Keratinocyte (primary cell): ENCODE measurements at regions not wholly inside any gene's neighbourhood (a gene's known extent, or its start where the extent isn't known, plus 50 kb on each side); places are given as distances from the start of the nearest gene placed in this dataset.

Experiments used
- DNase-seq: peaks from one replicate; pipeline ENCODE4 v3.0.0-alpha.2; 2011; ENCODE audit warnings: low read depth, missing footprints, low spot score
- FAIRE-seq: peaks from 2 replicates; lab custom pipeline; 2011; peaks lifted over from hg19 to GRCh38; lab: Jason Lieb, UNC
- H2AFZ ChIP-seq: 2 replicates; pipeline ENCODE4 v1.6.0; 2012; ENCODE audit warnings: low read length, control low read depth, inconsistent platforms; ENCODE audit not compliant: control insufficient read depth
- H3K27ac ChIP-seq: 2 replicates; pipeline ENCODE4 v1.5.1; 2011; ENCODE audit warnings: low read length; ENCODE audit not compliant: control insufficient read depth, insufficient read depth
- H3K27me3 ChIP-seq: 3 replicates; pipeline ENCODE4 v1.6.0; 2011; ENCODE audit warnings: low read length; ENCODE audit not compliant: control insufficient read depth, insufficient read depth; ENCODE audit errors: extremely low read depth
- H3K36me3 ChIP-seq, 2 experiments: 2 replicates in 1 of 2; 3 replicates in 1 of 2; pipeline ENCODE4 v1.5.1; 2011; ENCODE audit warnings: low read length in 2 of 2, mild to moderate bottlenecking in 1 of 2; ENCODE audit not compliant: control insufficient read depth in 2 of 2, insufficient read depth in 2 of 2; ENCODE audit errors: extremely low read depth in 1 of 2
- H3K4me1 ChIP-seq: 3 replicates; pipeline ENCODE4 v1.5.1; 2011; ENCODE audit warnings: low read length; ENCODE audit not compliant: control insufficient read depth, insufficient read depth; ENCODE audit errors: extremely low read depth
- H3K4me2 ChIP-seq: 3 replicates; pipeline ENCODE4 v1.6.0; 2011; ENCODE audit warnings: low read depth, low read length; ENCODE audit not compliant: control insufficient read depth, insufficient read depth; ENCODE audit errors: extremely low read depth
- H3K4me3 ChIP-seq, 3 experiments: fragments of 200-600 bp in 1 of 3; sonication (generic) in 1 of 3; 2 replicates in 2 of 3; 3 replicates in 1 of 3; pipeline ENCODE4 v1.5.1; 2011 to 2016; ENCODE audit warnings: low read length in 3 of 3, mild to moderate bottlenecking in 3 of 3, control low read depth in 2 of 3, inconsistent platforms in 1 of 3, low read depth in 1 of 3, mixed read lengths in 1 of 3, mixed run types in 1 of 3, moderate library complexity in 1 of 3; ENCODE audit not compliant: control insufficient read depth in 2 of 3, insufficient read depth in 2 of 3; ENCODE audit errors: extremely low read depth in 1 of 3
- H3K79me2 ChIP-seq: 2 replicates; pipeline ENCODE4 v1.6.0; 2012; ENCODE audit warnings: low read length; ENCODE audit not compliant: control insufficient read depth, insufficient read depth
- H3K9ac ChIP-seq: 3 replicates; pipeline ENCODE4 v1.6.0; 2011; ENCODE audit warnings: low read length; ENCODE audit not compliant: control insufficient read depth, insufficient read depth; ENCODE audit errors: extremely low read depth
- H3K9me1 ChIP-seq: 3 replicates; pipeline ENCODE4 v1.6.0; 2011; ENCODE audit warnings: low read length; ENCODE audit not compliant: control insufficient read depth, insufficient read depth; ENCODE audit errors: extremely low read depth
- H3K9me3 ChIP-seq: 2 replicates; pipeline ENCODE4 v1.5.1; 2012; ENCODE audit warnings: low read depth, low read length; ENCODE audit not compliant: control insufficient read depth
- H4K20me1 ChIP-seq: 3 replicates; pipeline ENCODE4 v1.6.0; 2011; ENCODE audit warnings: low read length; ENCODE audit not compliant: control insufficient read depth, insufficient read depth; ENCODE audit errors: extremely low read depth
- EZH2 ChIP-seq: IDR thresholded peaks from one replicate; pipeline ENCODE4 v1.6.1; 2012; ENCODE audit warnings: inconsistent platforms, mild to moderate bottlenecking, low read length, moderate library complexity
- dilution Hi-C: fragments of 300-500 bp; cut with MboI; formaldehyde crosslinking; loops from one replicate; pipeline ENCODE4 v1.7.0; 2020; ENCODE audit warnings: low sequenced_read_pairs; ENCODE audit not compliant: extremely low pct_ligation_motif_present
- TF ChIP-seq, protein P1 (sequence below), 3 experiments: IDR thresholded peaks in 1 of 3; conservative IDR thresholded peaks in 1 of 3; optimal IDR thresholded peaks in 1 of 3; 2 replicates in 2 of 3; 3 replicates in 1 of 3; pipeline versions ENCODE3 to v1.5.1; 2011; ENCODE audit warnings: low read length in 3 of 3, mild to moderate bottlenecking in 3 of 3, moderate library complexity in 2 of 3, control low read depth in 1 of 3, inconsistent platforms in 1 of 3; ENCODE audit not compliant: insufficient read depth in 2 of 3; ENCODE audit errors: extremely low read depth in 1 of 3

DNA sequence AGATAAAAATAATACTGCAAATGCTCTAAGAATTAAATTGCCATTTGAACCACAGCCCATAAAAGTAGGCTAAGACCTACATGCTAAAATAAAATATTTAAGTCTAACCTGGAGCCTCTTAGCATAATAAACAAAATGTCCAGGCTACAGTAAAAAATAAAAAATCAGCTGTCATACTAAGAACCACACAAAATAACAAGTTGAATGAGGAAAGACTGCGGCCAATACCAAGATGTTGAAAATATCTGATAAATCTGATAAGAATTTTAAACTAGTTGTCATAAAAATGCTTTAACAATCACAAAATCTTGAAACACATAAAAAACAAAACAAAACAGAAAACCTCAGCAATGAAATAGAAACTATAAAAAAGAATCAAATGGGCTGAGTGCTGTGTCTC lies 336.9 kb upstream of the MSX2 start:
- peaks cover 11% of the 10 kb centered on the region for H3K4me1 ChIP-seq
- H3K27ac ChIP-seq, result no peak overlapping the region
- H2AFZ ChIP-seq, result no peak overlapping the region
- H3K9ac ChIP-seq, result no peak overlapping the region
- H3K9me1 ChIP-seq, result no peaks in the 10 kb centered on the region
- H3K36me3 ChIP-seq, result no peaks in the 10 kb centered on the region
- no peaks in the 10 kb centered on the region for H3K9me3 ChIP-seq
- no peak overlapping the region for H3K4me3 ChIP-seq
- dilution Hi-C loops, result no loop called here
- H3K4me2 ChIP-seq, result no peak overlapping the region
- DNase-seq, result no peak
- no peak for TF ChIP-seq EZH2
- TF ChIP-seq, protein P1, sequence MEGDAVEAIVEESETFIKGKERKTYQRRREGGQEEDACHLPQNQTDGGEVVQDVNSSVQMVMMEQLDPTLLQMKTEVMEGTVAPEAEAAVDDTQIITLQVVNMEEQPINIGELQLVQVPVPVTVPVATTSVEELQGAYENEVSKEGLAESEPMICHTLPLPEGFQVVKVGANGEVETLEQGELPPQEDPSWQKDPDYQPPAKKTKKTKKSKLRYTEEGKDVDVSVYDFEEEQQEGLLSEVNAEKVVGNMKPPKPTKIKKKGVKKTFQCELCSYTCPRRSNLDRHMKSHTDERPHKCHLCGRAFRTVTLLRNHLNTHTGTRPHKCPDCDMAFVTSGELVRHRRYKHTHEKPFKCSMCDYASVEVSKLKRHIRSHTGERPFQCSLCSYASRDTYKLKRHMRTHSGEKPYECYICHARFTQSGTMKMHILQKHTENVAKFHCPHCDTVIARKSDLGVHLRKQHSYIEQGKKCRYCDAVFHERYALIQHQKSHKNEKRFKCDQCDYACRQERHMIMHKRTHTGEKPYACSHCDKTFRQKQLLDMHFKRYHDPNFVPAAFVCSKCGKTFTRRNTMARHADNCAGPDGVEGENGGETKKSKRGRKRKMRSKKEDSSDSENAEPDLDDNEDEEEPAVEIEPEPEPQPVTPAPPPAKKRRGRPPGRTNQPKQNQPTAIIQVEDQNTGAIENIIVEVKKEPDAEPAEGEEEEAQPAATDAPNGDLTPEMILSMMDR (optimal IDR thresholded peaks at IDR 0.05 in 1 of 3, IDR thresholded peaks at IDR 0.05 in 1 of 3, conservative IDR thresholded peaks at IDR 0.05 in 1 of 3; ENCODE audit: extremely low read depth in 1 of 3, insufficient read depth in 2 of 3, low read length in 3 of 3), result no peak
- FAIRE-seq, result no peak
- H4K20me1 ChIP-seq, result no peaks in the 10 kb centered on the region
- no peaks in the 10 kb centered on the region for H3K79me2 ChIP-seq
- no peaks in the 10 kb centered on the region for H3K27me3 ChIP-seq

DNA sequence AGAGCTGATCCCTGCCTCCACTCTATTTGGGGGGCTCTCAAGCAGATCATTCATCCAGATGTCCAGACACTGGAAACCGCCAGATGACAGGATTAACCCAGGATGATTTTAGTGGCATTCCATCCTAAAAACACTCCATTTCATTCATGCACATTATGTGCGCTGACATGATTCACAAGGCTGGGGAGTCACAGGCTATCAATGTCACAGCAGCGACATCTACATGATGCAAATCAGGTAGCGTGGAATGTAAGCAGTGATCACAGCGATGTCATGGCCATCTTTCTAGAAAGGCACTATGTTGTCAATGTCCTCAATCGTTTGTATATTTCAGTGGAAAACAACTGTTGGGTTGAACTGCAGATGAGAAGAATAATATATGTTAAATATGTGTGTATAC lies 331.5 kb upstream of the MSX2 start:
- TF ChIP-seq EZH2, result no peak
- TF ChIP-seq, protein P1 (optimal IDR thresholded peaks at IDR 0.05 in 1 of 3, IDR thresholded peaks at IDR 0.05 in 1 of 3, conservative IDR thresholded peaks at IDR 0.05 in 1 of 3; ENCODE audit: extremely low read depth in 1 of 3, insufficient read depth in 2 of 3, low read length in 3 of 3), result no peak
- no peaks in the 10 kb centered on the region for H3K36me3 ChIP-seq
- H3K9me1 ChIP-seq, result no peaks in the 10 kb centered on the region
- no peaks in the 10 kb centered on the region for H4K20me1 ChIP-seq
- H3K4me2 ChIP-seq, result no peak overlapping the region
- no peak overlapping the region for H3K27ac ChIP-seq
- no peaks in the 10 kb centered on the region for H3K27me3 ChIP-seq
- H2AFZ ChIP-seq, result no peak overlapping the region
- H3K4me1 ChIP-seq, result no peaks in the 10 kb centered on the region
- FAIRE-seq (no peak), DNase-seq (no peak)
- H3K9me3 ChIP-seq, result no peaks in the 10 kb centered on the region
- H3K4me3 ChIP-seq, result no peak overlapping the region
- H3K79me2 ChIP-seq, result no peaks in the 10 kb centered on the region
- no peak overlapping the region for H3K9ac ChIP-seq
- dilution Hi-C loops, result no loop called here
